H7 (cell line): ENCODE measurements at regions not wholly inside any gene's neighbourhood (a gene's known extent, or its start where the extent isn't known, plus 50 kb on each side); places are given as distances from the start of the nearest gene placed in this dataset.

Experiments used
- DNase-seq: peaks from one replicate; pipeline ENCODE4 v3.0.0; 2012
- H3K27me3 ChIP-seq: 2 replicates; pipeline ENCODE4 v1.6.0; 2011; ENCODE audit warnings: mild to moderate bottlenecking, low read length; ENCODE audit not compliant: control insufficient read depth, insufficient read depth
- H3K36me3 ChIP-seq: replicated peaks from 2 replicates; pipeline ENCODE4 v1.5.1; 2011; ENCODE audit warnings: low read length; ENCODE audit not compliant: control insufficient read depth, insufficient read depth
- H3K4me3 ChIP-seq: 2 replicates; pipeline ENCODE4 v1.5.1; 2011; ENCODE audit warnings: low read depth, mild to moderate bottlenecking, control low read depth, low read length, moderate library complexity; ENCODE audit not compliant: insufficient read depth

GRCh38 chr6:85172161-85172560 is 277.7 kb upstream of the NT5E start:
- DNase-seq = no peak
- Histone ChIP-seq H3K4me3 (no peak overlapping the region), H3K27me3 (no peaks in the 10 kb centered on the region), H3K36me3 (no peaks in the 10 kb centered on the region)

- H3K27me3 ChIP-seq = no peaks in the 10 kb centered on the region
- peak; percentile 12 for DNase-seq
- H3K36me3 ChIP-seq = no peaks in the 10 kb centered on the region
- no peak overlapping the region for H3K4me3 ChIP-seq
Observed at GRCh38 chr6:85169189-85169588, 280.7 kb upstream of the NT5E start.

GRCh38 chr6:85168146-85168545 is 281.7 kb upstream of the NT5E start:
- no peak overlapping the region for H3K4me3 ChIP-seq
- DNase-seq = no peak

GRCh38 chr6:85166114-85166741 is 283.7 kb upstream of the NT5E start:
- DNase-seq = no peak
- Histone ChIP-seq H3K36me3 (no peaks in the 10 kb centered on the region), H3K4me3 (no peak overlapping the region), H3K27me3 (no peaks in the 10 kb centered on the region)

More at GRCh38 chr6:85168146-85168545, 281.7 kb upstream of the NT5E start:
- H3K27me3 ChIP-seq = no peaks in the 10 kb centered on the region
- H3K36me3 ChIP-seq = no peaks in the 10 kb centered on the region

- no peaks in the 10 kb centered on the region for H3K36me3 ChIP-seq
- no peaks in the 10 kb centered on the region for H3K27me3 ChIP-seq
- DNase-seq = no peak
- no peak overlapping the region for H3K4me3 ChIP-seq
Observed at GRCh38 chr6:85163156-85164080, 286.5 kb upstream of the NT5E start.

- no peak for DNase-seq
- no peaks in the 10 kb centered on the region for H3K27me3 ChIP-seq
- no peaks in the 10 kb centered on the region for H3K36me3 ChIP-seq
- H3K4me3 ChIP-seq = no peak overlapping the region
Observed at GRCh38 chr6:85157311-85157710, 292.6 kb upstream of the NT5E start.

GRCh38 chr6:85143676-85144075 is 306.2 kb upstream of the NT5E start:
- Histone ChIP-seq H3K36me3 (no peaks in the 10 kb centered on the region), H3K4me3 (no peak overlapping the region), H3K27me3 (no peaks in the 10 kb centered on the region)
- no peak for DNase-seq

GRCh38 chr6:85137865-85138264 is 312.0 kb upstream of the NT5E start:
- Histone ChIP-seq H3K27me3 (no peaks in the 10 kb centered on the region), H3K4me3 (no peak overlapping the region), H3K36me3 (no peaks in the 10 kb centered on the region)
- DNase-seq = no peak

- no peak for DNase-seq
- no peaks in the 10 kb centered on the region for H3K27me3 ChIP-seq
- no peak overlapping the region for H3K4me3 ChIP-seq
- no peaks in the 10 kb centered on the region for H3K36me3 ChIP-seq
Observed at GRCh38 chr6:85136310-85136709, 313.6 kb upstream of the NT5E start.

GRCh38 chr6:85135376-85136094 is 314.3 kb upstream of the NT5E start:
- H3K27me3 ChIP-seq = no peaks in the 10 kb centered on the region
- DNase-seq = no peak
- H3K36me3 ChIP-seq = no peaks in the 10 kb centered on the region
- H3K4me3 ChIP-seq = no peak overlapping the region

GRCh38 chr6:85134172-85134571 is 315.7 kb upstream of the NT5E start:
- H3K27me3 ChIP-seq = no peaks in the 10 kb centered on the region
- DNase-seq = no peak
- no peaks in the 10 kb centered on the region for H3K36me3 ChIP-seq
- no peak overlapping the region for H3K4me3 ChIP-seq

GRCh38 chr6:85132091-85132490 is 317.8 kb upstream of the NT5E start:
- Histone ChIP-seq H3K4me3 (no peak overlapping the region), H3K36me3 (no peaks in the 10 kb centered on the region), H3K27me3 (no peaks in the 10 kb centered on the region)
- no peak for DNase-seq

- Histone ChIP-seq H3K4me3 (no peak overlapping the region), H3K36me3 (no peaks in the 10 kb centered on the region), H3K27me3 (no peaks in the 10 kb centered on the region)
- DNase-seq = no peak
Observed at GRCh38 chr6:85130743-85131142, 319.1 kb upstream of the NT5E start.

GRCh38 chr6:85129881-85130280 is 320.0 kb upstream of the NT5E start:
- no peak for DNase-seq
- no peak overlapping the region for H3K4me3 ChIP-seq
- no peaks in the 10 kb centered on the region; the same call in 1 of the 2 replicates for H3K27me3 ChIP-seq
- no peaks in the 10 kb centered on the region for H3K36me3 ChIP-seq

- no peaks in the 10 kb centered on the region; the same call in 1 of the 2 replicates for H3K27me3 ChIP-seq
- H3K4me3 ChIP-seq = no peak overlapping the region
- no peak for DNase-seq
- H3K36me3 ChIP-seq = no peaks in the 10 kb centered on the region
Observed at GRCh38 chr6:85128781-85129180, 321.1 kb upstream of the NT5E start.
